ENCODE measurements at regions not wholly inside any gene's neighbourhood (a gene's known extent, or its start where the extent isn't known, plus 50 kb on each side); places are given as distances from the start of the nearest gene placed in this dataset.
"Not testable (repeated sequence)": the region's sequence is repeated elsewhere in the genome, so short reads cannot be mapped to it uniquely, and the experiment has no call there.

DNA sequence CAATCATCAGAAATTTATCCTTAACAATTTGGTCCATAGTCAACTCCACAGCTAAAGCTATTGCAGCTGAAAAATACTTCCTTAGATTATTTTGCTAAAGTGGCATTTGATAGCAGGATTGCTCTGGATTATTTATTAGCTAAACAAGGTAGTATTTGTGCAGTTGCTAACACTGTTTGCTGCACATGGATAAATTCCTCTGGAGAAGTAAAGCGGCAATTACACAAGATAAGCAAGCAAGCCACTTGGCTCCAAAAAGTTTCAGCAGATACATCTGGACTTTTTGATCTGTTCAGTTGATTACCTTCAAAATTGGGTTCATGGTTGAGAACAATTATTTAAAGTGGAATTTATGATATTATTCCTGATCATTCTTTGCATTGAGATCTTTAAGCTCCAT is 971.5 kb downstream of the C4orf33 start:
- TF ChIP-seq, protein P1, sequence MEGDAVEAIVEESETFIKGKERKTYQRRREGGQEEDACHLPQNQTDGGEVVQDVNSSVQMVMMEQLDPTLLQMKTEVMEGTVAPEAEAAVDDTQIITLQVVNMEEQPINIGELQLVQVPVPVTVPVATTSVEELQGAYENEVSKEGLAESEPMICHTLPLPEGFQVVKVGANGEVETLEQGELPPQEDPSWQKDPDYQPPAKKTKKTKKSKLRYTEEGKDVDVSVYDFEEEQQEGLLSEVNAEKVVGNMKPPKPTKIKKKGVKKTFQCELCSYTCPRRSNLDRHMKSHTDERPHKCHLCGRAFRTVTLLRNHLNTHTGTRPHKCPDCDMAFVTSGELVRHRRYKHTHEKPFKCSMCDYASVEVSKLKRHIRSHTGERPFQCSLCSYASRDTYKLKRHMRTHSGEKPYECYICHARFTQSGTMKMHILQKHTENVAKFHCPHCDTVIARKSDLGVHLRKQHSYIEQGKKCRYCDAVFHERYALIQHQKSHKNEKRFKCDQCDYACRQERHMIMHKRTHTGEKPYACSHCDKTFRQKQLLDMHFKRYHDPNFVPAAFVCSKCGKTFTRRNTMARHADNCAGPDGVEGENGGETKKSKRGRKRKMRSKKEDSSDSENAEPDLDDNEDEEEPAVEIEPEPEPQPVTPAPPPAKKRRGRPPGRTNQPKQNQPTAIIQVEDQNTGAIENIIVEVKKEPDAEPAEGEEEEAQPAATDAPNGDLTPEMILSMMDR (IDR thresholded peaks at IDR 0.05; ENCODE audit: low read depth, low read length, missing control alignments), result no peak
- no peak for DNase-seq
- Histone ChIP-seq H3K36me3 (replicated peaks) (no peaks in the 10 kb centered on the region), H3K4me3 (ENCODE audit: low read depth, low read length) (no peak overlapping the region), H3K27ac (no peak overlapping the region), H3K27me3 (replicated peaks) (no peaks in the 10 kb centered on the region)
- in situ Hi-C loops (cut with HindIII; ENCODE audit: low pct_ligation_motif_present, low sequenced_read_pairs), result no loop called here

DNA sequence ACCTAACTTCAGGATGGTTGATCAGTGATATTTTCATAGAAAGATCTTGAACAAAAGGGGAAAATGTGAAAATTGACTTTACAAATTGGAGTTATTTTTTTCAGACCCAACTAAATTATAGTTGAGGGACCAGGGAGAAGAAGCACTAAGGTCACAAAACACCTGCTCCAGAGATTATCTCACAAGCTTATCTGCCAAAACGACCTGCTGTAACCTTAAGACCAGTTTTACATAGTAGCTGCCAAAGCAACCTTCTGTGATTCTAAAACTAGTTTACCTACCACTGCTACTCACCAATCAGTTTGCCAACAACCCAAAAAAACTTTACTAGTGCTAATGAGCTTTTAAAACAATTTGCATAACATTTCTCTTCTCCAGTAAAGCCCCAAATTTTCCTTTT is 972.1 kb downstream of the C4orf33 start:
- TF ChIP-seq, protein P1 (IDR thresholded peaks at IDR 0.05; ENCODE audit: low read depth, low read length, missing control alignments), result no peak
- Histone ChIP-seq H3K4me3 (ENCODE audit: low read depth, low read length) (no peak overlapping the region), H3K27me3 (replicated peaks) (no peaks in the 10 kb centered on the region), H3K36me3 (replicated peaks) (no peaks in the 10 kb centered on the region), H3K27ac (no peak overlapping the region)
- in situ Hi-C loops (cut with HindIII; ENCODE audit: low pct_ligation_motif_present, low sequenced_read_pairs), result no loop called here
- no peak for DNase-seq

DNA sequence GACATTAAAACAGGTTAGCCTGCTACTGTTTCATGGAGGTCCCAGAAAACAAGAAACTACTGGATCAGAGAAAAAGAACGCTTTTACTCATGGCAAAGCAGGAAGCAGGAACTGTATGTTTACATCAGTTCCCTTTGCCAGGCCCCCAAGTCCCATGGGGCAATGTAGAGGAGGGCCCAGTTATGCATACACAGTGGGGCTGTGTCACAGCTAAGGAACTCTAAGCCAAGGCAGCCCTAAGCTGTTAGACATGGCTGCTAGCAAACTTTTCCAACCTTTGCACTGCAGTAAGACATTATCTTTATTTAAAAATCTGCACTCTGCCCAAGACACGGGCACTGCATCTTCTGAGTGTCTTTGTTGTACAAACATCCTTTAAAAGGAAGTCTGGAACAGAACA is 975.8 kb downstream of the C4orf33 start:
- Histone ChIP-seq H3K4me3 (ENCODE audit: low read depth, low read length) (no peak overlapping the region), H3K36me3 (replicated peaks) (no peaks in the 10 kb centered on the region), H3K27ac (no peak overlapping the region), H3K27me3 (replicated peaks) (no peaks in the 10 kb centered on the region)
- no peak for DNase-seq
- TF ChIP-seq, protein P1 (IDR thresholded peaks at IDR 0.05; ENCODE audit: low read depth, low read length, missing control alignments), result no peak
- in situ Hi-C loops (cut with HindIII; ENCODE audit: low pct_ligation_motif_present, low sequenced_read_pairs), result no loop called here

DNA sequence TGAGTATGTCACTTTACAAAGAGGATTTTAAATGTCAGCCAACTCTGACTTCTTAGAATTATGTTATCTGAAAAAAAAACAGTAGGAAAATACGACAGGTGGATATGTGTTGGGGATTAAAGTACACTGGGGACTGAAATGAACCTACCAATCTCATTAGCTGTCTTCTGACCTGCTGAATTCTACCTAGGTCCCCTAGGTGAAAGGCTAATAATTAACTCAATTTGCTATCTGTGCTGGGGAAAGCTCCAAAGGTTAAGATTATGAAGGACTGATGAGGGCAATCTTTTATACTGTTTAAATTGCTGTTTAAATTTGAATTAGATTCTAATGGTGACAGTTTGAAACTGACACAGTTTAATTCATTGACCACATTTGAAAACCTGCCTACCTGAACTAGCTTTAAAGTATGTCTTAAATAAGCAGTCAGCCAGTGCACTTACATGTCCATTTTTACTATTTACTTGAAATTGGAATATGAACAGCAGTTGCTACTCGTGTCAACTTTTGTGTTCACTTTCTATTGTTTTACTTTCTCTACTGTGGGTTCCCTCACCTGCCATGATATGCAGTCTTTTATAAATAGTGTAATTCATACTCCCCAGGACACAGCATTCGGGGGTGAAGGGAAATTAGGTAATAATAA is 977.3 kb downstream of the C4orf33 start:
- in situ Hi-C loops (cut with HindIII; ENCODE audit: low pct_ligation_motif_present, low sequenced_read_pairs), result no loop called here
- Histone ChIP-seq H3K4me3 (ENCODE audit: low read depth, low read length) (no peak overlapping the region), H3K27me3 (replicated peaks) (no peaks in the 10 kb centered on the region), H3K36me3 (replicated peaks) (no peaks in the 10 kb centered on the region), H3K27ac (no peak overlapping the region)
- TF ChIP-seq, protein P1 (IDR thresholded peaks at IDR 0.05; ENCODE audit: low read depth, low read length, missing control alignments), result no peak
- DNase-seq, result no peak

DNA sequence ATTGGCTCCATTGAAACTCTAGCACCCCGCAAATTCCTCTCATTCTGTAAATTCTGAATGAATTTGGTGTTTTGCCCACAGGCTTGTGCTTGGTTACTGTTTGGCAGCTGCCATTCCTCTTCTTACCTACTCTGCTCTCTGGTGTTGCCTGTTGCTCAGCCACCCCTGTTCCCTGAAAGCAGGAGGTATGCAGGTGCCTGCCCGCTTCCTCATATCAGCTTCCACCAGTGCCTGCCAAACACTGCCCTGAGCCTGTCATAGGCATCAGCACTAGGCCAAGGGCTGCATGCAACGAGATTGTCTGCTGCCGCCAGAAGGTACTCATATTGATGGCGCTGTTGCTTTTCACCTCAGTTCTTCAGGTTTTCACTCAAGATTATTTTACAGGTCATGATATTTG is 978.1 kb downstream of the C4orf33 start:
- H3K36me3 ChIP-seq (replicated peaks), result no peaks in the 10 kb centered on the region
- TF ChIP-seq, protein P1 (IDR thresholded peaks at IDR 0.05; ENCODE audit: low read depth, low read length, missing control alignments), result no peak
- H3K4me3 ChIP-seq (ENCODE audit: low read depth, low read length), result no peak overlapping the region
- in situ Hi-C loops (cut with HindIII; ENCODE audit: low pct_ligation_motif_present, low sequenced_read_pairs), result no loop called here
- no peaks in the 10 kb centered on the region for H3K27me3 ChIP-seq (replicated peaks)
- no peak for DNase-seq
- H3K27ac ChIP-seq, result no peak overlapping the region

DNA sequence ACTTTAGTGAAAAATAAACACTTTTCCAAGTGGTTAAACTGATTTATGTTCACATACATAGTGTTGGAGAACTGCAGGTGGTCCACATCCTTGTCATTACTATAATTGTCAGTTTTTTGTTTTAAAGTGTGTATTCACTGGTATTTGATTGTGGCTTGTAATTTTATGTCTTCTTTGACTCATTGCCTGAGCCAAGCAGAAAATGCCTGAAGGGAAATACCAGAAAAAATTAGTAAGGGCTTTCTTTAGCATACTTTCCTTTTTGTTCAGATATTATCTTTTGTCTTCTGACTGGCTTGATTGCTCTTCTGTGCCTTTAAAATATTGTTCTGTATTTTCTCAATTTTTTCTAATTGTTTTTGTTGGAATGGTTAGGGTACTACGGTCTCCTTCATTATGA is 981.3 kb downstream of the C4orf33 start:
- no peak for DNase-seq
- Histone ChIP-seq H3K27ac (no peak overlapping the region), H3K27me3 (replicated peaks) (no peaks in the 10 kb centered on the region), H3K36me3 (replicated peaks) (no peaks in the 10 kb centered on the region), H3K4me3 (ENCODE audit: low read depth, low read length) (no peak overlapping the region)
- TF ChIP-seq, protein P1 (IDR thresholded peaks at IDR 0.05; ENCODE audit: low read depth, low read length, missing control alignments), result no peak
- in situ Hi-C loops (cut with HindIII; ENCODE audit: low pct_ligation_motif_present, low sequenced_read_pairs), result no loop called here

DNA sequence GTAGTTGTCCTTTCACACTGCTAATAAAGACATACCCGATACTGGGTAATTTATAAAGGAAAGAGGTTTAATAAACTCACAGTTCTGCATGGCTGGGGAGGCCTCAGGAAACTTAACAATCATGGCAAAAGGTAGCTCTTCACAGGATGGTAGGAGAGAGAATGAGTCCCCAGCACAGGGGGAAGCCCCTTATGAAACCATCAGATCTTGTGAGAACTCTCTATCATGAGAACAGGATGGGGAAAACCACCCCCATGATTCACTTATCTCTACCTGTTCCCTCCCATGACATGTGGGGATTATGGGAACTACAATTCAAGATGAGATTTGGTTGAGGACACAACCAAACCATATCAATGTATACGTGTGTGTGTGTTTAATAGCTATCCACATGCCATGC is 983.1 kb downstream of the C4orf33 start:
- H3K27ac ChIP-seq; DNase-seq; H3K4me3 ChIP-seq (ENCODE audit: low read depth, low read length); H3K36me3 ChIP-seq (replicated peaks); in situ Hi-C loops (cut with HindIII; ENCODE audit: low pct_ligation_motif_present, low sequenced_read_pairs); H3K27me3 ChIP-seq (replicated peaks): not testable (repeated sequence)

Measured in brain microvascular endothelial cell (primary cell).